H9 (cell line): ENCODE measurements at regions not wholly inside any gene's neighbourhood (a gene's known extent, or its start where the extent isn't known, plus 50 kb on each side); places are given as distances from the start of the nearest gene placed in this dataset.

ENCODE experiments used
- DNase-seq: peaks from one replicate; pipeline ENCODE4 v3.0.0-alpha.2; 2017
- H2AFZ ChIP-seq: one replicate; pipeline ENCODE4 v1.6.1; 2013; ENCODE audit warnings: mild to moderate bottlenecking, low read length, control low read depth, moderate library complexity
- H2AK5ac ChIP-seq: 2 replicates; pipeline ENCODE4 v1.6.1; 2013; ENCODE audit warnings: low read length, control low read depth, mixed read lengths; ENCODE audit not compliant: insufficient read length
- H2BK120ac ChIP-seq: one replicate; pipeline ENCODE4 v1.6.1; 2013; ENCODE audit warnings: low read depth, mild to moderate bottlenecking, low read length, control low read depth, inconsistent platforms; ENCODE audit not compliant: poor library complexity, severe bottlenecking
- H2BK12ac ChIP-seq: 2 replicates; pipeline ENCODE4 v1.6.1; 2013; ENCODE audit warnings: low read length, control low read depth, mixed read lengths, low read depth; ENCODE audit not compliant: insufficient read length
- H2BK15ac ChIP-seq: 2 replicates; pipeline ENCODE4 v1.6.1; 2013; ENCODE audit warnings: low read depth, low read length, control low read depth
- H2BK20ac ChIP-seq: one replicate; pipeline ENCODE4 v1.6.1; 2013; ENCODE audit warnings: low read depth, mild to moderate bottlenecking, low read length, control low read depth, inconsistent platforms; ENCODE audit not compliant: poor library complexity, severe bottlenecking
- H2BK5ac ChIP-seq: 2 replicates; pipeline ENCODE4 v1.6.1; 2013; ENCODE audit warnings: low read length, control low read depth, mixed read lengths; ENCODE audit not compliant: insufficient read length
- H3K14ac ChIP-seq: 2 replicates; pipeline ENCODE4 v1.6.1; 2013; ENCODE audit warnings: low read length, control low read depth; ENCODE audit not compliant: insufficient read depth
- H3K18ac ChIP-seq: 2 replicates; pipeline ENCODE4 v1.6.1; 2013; ENCODE audit warnings: low read depth, mild to moderate bottlenecking, mixed read lengths, low read length, control low read depth; ENCODE audit not compliant: insufficient read length
- H3K23ac ChIP-seq: 2 replicates; pipeline ENCODE4 v1.6.1; 2013; ENCODE audit warnings: low read length, control low read depth, mixed read lengths, low read depth; ENCODE audit not compliant: insufficient read length
- H3K23me2 ChIP-seq: 2 replicates; pipeline ENCODE4 v1.6.1; 2013; ENCODE audit warnings: low read depth, mild to moderate bottlenecking, mixed read lengths, low read length, control low read depth; ENCODE audit not compliant: insufficient read length, poor library complexity, severe bottlenecking
- H3K27ac ChIP-seq: 2 replicates; pipeline ENCODE4 v1.5.1; 2013; ENCODE audit warnings: low read length, control low read depth, mixed read lengths, low read depth; ENCODE audit not compliant: insufficient read length
- H3K27me3 ChIP-seq: 2 replicates; pipeline ENCODE4 v1.6.1; 2013; ENCODE audit warnings: low read length, control low read depth, inconsistent platforms; ENCODE audit not compliant: insufficient read depth
- H3K4ac ChIP-seq: 2 replicates; pipeline ENCODE4 v1.6.1; 2013; ENCODE audit warnings: low read depth, mild to moderate bottlenecking, control low read depth, inconsistent platforms, low read length, moderate library complexity
- H3K4me1 ChIP-seq: 2 replicates; pipeline ENCODE4 v1.6.1; 2013; ENCODE audit warnings: low read length, control low read depth, inconsistent platforms; ENCODE audit not compliant: insufficient read depth
- H3K4me2 ChIP-seq: 2 replicates; pipeline ENCODE4 v1.6.1; 2013; ENCODE audit warnings: low read length, control low read depth, mixed read lengths; ENCODE audit not compliant: insufficient read length, insufficient read depth
- H3K56ac ChIP-seq: 2 replicates; pipeline ENCODE4 v1.6.1; 2013; ENCODE audit warnings: low read depth, mild to moderate bottlenecking, mixed read lengths, low read length, control low read depth; ENCODE audit not compliant: insufficient read length
- H3K79me1 ChIP-seq: 2 replicates; pipeline ENCODE4 v1.6.1; 2013; ENCODE audit warnings: low read depth, mild to moderate bottlenecking, moderate library complexity, low read length, control low read depth, inconsistent platforms; ENCODE audit not compliant: insufficient read depth, poor library complexity, severe bottlenecking
- H3K79me2 ChIP-seq: 2 replicates; pipeline ENCODE4 v1.6.1; 2013; ENCODE audit warnings: low read length, control low read depth, inconsistent platforms; ENCODE audit not compliant: insufficient read depth
- H3K9ac ChIP-seq: 2 replicates; pipeline ENCODE4 v1.6.1; 2013; ENCODE audit warnings: low read length, control low read depth, mixed read lengths; ENCODE audit not compliant: insufficient read length; ENCODE audit errors: extremely low read depth
- H3K9me3 ChIP-seq: one replicate; pipeline ENCODE4 v1.6.1; 2013; ENCODE audit warnings: low read depth, low read length, inconsistent platforms; ENCODE audit not compliant: control insufficient read depth
- H3T11ph ChIP-seq: one replicate; pipeline ENCODE4 v1.6.1; 2013; ENCODE audit warnings: mild to moderate bottlenecking, low read length, control low read depth, inconsistent platforms
- H4K20me1 ChIP-seq: one replicate; pipeline ENCODE4 v1.6.1; 2013; ENCODE audit not compliant: control insufficient read depth, insufficient read length, insufficient read depth
- H4K5ac ChIP-seq: 2 replicates; pipeline ENCODE4 v1.6.1; 2013; ENCODE audit warnings: low read depth, mild to moderate bottlenecking, mixed read lengths, low read length, control low read depth; ENCODE audit not compliant: insufficient read length
- H4K8ac ChIP-seq: replicated peaks from 2 replicates; pipeline ENCODE4 v1.6.1; 2013; ENCODE audit warnings: low read length, control low read depth, mixed read lengths, low read depth; ENCODE audit not compliant: insufficient read length
- H4K91ac ChIP-seq: 2 replicates; pipeline ENCODE4 v1.6.1; 2013; ENCODE audit warnings: low read depth, mild to moderate bottlenecking, moderate library complexity, mixed read lengths, low read length, control low read depth; ENCODE audit not compliant: insufficient read length
- H3K27ac Mint-ChIP-seq, 3 experiments: 2 replicates in 2 of 3; 3 replicates in 1 of 3; pipeline ENCODE4 v1.8.0; 2020 to 2021; ENCODE audit warnings: mixed read lengths in 3 of 3, mild to moderate bottlenecking in 1 of 3, moderate library complexity in 1 of 3
- H3K27me3 Mint-ChIP-seq: 2 replicates; pipeline ENCODE4 v1.8.0; 2021; ENCODE audit warnings: low read depth, mild to moderate bottlenecking, moderate library complexity, mixed read lengths
- H3K36me3 Mint-ChIP-seq, 3 experiments: 2 replicates in 2 of 3; 3 replicates in 1 of 3; pipeline ENCODE4 v1.8.0; 2020 to 2021; ENCODE audit warnings: low read depth in 3 of 3, mixed read lengths in 3 of 3; ENCODE audit not compliant: insufficient read depth in 1 of 3
- H3K4me1 Mint-ChIP-seq, 2 experiments: 2 replicates each; pipeline ENCODE4 v1.8.0; 2020; ENCODE audit warnings: mixed read lengths in 2 of 2
- H3K4me3 Mint-ChIP-seq, 2 experiments: 2 replicates in 1 of 2; 3 replicates in 1 of 2; pipeline ENCODE4 v1.8.0; 2020 to 2021; ENCODE audit warnings: mild to moderate bottlenecking in 2 of 2, mixed read lengths in 2 of 2, moderate library complexity in 1 of 2
- H3K9me3 Mint-ChIP-seq, 2 experiments: 2 replicates in 1 of 2; 3 replicates in 1 of 2; pipeline ENCODE4 v1.8.0; 2020; ENCODE audit warnings: mild to moderate bottlenecking in 2 of 2, mixed read lengths in 2 of 2, moderate library complexity in 1 of 2
- WGBS: extraction: QIAGEN DNeasy Blood & Tissue Kit; methylation state at CpG from one replicate; pipeline ENCODE4 v1.1.7; 2013; ENCODE audit warnings: missing lambda C conversion rate, low lambda C conversion rate, mixed read lengths; ENCODE audit not compliant: insufficient read length; ENCODE audit errors: extremely low coverage; 5-methylcytosine and 5-hydroxymethylcytosine counted together
- TF ChIP-seq, protein P1 (sequence below): fragments of 200-600 bp; sonication (generic); conservative IDR thresholded peaks from 3 replicates; pipeline ENCODE4 v1.8.0; 2021; ENCODE audit warnings: antibody characterized with exemption, mild to moderate bottlenecking

DNA sequence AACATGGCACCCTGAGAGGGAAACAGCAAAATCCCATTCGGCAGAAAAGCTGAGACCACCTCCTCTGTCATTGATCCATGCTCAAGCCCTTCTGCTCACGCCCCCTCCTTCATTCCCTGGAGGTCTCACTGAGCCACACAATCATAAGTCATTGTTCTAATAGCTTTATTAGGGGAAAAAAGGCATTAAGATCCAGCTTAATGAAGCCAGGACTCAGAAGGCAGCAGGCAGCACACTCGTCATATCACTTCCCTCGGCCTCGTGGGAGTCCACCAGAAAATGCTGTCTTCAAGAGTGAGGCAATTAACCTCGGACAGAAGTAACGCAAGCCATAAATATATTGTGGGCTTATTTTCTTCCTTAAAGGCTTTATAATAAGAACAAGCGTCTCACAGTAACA, 153.9 kb upstream of the PPP2R3A start:
- Histone ChIP-seq H3K9me3 (no peaks in the 10 kb centered on the region), H2AK5ac (no peak overlapping the region), H2BK5ac (no peak overlapping the region), H2AFZ (no peak overlapping the region), H3K18ac (no peak overlapping the region), H3K79me1 (no peaks in the 10 kb centered on the region), H4K91ac (no peak overlapping the region), H2BK120ac (no peak overlapping the region), H3K14ac (no peak overlapping the region), H4K8ac (no peak overlapping the region), H3K27ac (no peak overlapping the region), H3K4me2 (no peak overlapping the region), H3K23ac (no peak overlapping the region), H2BK15ac (no peak overlapping the region), H3K56ac (no peak overlapping the region), H3K79me2 (no peaks in the 10 kb centered on the region), H3T11ph (no peak overlapping the region), H4K20me1 (no peaks in the 10 kb centered on the region), H3K9ac (no peak overlapping the region), H3K27me3 (no peaks in the 10 kb centered on the region), H2BK12ac (no peak overlapping the region), H2BK20ac (no peak overlapping the region), H3K4ac (no peak overlapping the region), H3K4me1 (peaks cover 3% of the 10 kb centered on the region; the same call in 1 of the 2 replicates), H4K5ac (no peak overlapping the region), H3K23me2 (no peaks in the 10 kb centered on the region)
- Mint-ChIP-seq H3K4me3 (no peak overlapping the region), H3K27ac (no peak overlapping the region), H3K36me3 (no peaks in the 10 kb centered on the region; a peak in 1 of 7 replicates), H3K4me1 (peaks cover 28 to 30% of the 10 kb centered on the region in 2 experiments), H3K27me3 (peaks cover 3% of the 10 kb centered on the region; the same call in 1 of the 2 replicates), H3K9me3 (no peaks in the 10 kb centered on the region)
- TF ChIP-seq, protein P1, sequence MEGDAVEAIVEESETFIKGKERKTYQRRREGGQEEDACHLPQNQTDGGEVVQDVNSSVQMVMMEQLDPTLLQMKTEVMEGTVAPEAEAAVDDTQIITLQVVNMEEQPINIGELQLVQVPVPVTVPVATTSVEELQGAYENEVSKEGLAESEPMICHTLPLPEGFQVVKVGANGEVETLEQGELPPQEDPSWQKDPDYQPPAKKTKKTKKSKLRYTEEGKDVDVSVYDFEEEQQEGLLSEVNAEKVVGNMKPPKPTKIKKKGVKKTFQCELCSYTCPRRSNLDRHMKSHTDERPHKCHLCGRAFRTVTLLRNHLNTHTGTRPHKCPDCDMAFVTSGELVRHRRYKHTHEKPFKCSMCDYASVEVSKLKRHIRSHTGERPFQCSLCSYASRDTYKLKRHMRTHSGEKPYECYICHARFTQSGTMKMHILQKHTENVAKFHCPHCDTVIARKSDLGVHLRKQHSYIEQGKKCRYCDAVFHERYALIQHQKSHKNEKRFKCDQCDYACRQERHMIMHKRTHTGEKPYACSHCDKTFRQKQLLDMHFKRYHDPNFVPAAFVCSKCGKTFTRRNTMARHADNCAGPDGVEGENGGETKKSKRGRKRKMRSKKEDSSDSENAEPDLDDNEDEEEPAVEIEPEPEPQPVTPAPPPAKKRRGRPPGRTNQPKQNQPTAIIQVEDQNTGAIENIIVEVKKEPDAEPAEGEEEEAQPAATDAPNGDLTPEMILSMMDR = no peak
- WGBS = no CpG with 5 or more reads among the region's 8 CpGs
- no peak for DNase-seq
